Cardiac muscle cell (in vitro differentiated cells and primary cell): ENCODE measurements at regions not wholly inside any gene's neighbourhood (a gene's known extent, or its start where the extent isn't known, plus 50 kb on each side); places are given as distances from the start of the nearest gene placed in this dataset.

Experiments
- DNase-seq, 2 donors: peaks; one replicate each; pipeline versions ENCODE4 v3.0.0 to v3.0.0-alpha.2; 2010 to 2017; ENCODE audit warnings: low read depth in 1 of 2, low spot score in 1 of 2
- H3K27ac ChIP-seq: fragments of 200-600 bp; sonication (generic); 2 replicates; pipeline ENCODE4 v1.5.1; 2016
- H3K27me3 ChIP-seq: fragments of 200-600 bp; sonication (generic); 2 replicates; pipeline ENCODE4 v1.6.0; 2016; ENCODE audit warnings: control low read depth
- H3K36me3 ChIP-seq: fragments of 200-600 bp; sonication (generic); 2 replicates; pipeline ENCODE4 v1.5.1; 2016; ENCODE audit warnings: control low read depth
- H3K4me1 ChIP-seq: fragments of 200-600 bp; sonication (generic); 2 replicates; pipeline ENCODE4 v1.8.1; 2017; ENCODE audit warnings: low read depth, mild to moderate bottlenecking, mixed run types
- H3K4me3 ChIP-seq: fragments of 200-600 bp; sonication (generic); 2 replicates; pipeline ENCODE4 v1.5.1; 2016; ENCODE audit warnings: mild to moderate bottlenecking
- H3K9me3 ChIP-seq: fragments of 200-600 bp; sonication (generic); 2 replicates; pipeline ENCODE4 v1.5.1; 2017; ENCODE audit warnings: low read depth, mild to moderate bottlenecking, control low read depth
- TF ChIP-seq, protein P1 (sequence below): IDR thresholded peaks from 2 replicates; pipeline ENCODE4 v1.5.1; 2012; ENCODE audit warnings: low read depth, mild to moderate bottlenecking, low read length

DNA sequence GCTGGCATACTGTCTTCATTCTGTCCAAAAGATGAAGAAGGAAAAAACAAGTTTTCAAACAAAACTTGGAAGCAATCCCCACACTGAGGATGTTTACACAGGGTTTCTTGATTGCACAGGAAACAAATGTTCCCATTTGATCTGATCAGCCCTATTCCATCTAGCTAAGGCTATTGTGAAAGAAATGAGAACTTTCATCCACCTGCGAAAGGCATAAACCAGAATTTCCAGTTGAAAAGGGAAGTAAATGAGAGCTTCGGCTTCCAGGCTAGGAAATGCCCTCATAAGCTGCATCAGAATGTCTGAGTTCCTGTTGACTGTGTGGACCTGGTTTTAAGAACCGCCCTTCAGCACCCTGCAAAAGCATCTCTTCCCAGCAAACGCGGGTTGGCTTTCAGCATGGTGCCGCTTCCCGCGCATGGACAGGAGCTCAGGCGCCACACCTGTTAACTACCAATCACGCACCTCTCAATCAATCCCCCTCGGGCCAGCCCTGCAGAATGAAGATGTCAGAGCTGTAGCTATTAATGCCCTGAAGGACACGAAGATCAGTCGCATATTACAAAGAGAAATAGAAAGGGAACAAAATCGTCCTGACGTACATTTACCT is 850.4 kb downstream of the GALR1 start:
- Histone ChIP-seq H3K27ac (no peak overlapping the region), H3K4me3 (no peak overlapping the region), H3K4me1 (no peaks in the 10 kb centered on the region), H3K36me3 (no peaks in the 10 kb centered on the region), H3K9me3 (no peaks in the 10 kb centered on the region), H3K27me3 (no peaks in the 10 kb centered on the region)
- no peak for DNase-seq
- TF ChIP-seq, protein P1, sequence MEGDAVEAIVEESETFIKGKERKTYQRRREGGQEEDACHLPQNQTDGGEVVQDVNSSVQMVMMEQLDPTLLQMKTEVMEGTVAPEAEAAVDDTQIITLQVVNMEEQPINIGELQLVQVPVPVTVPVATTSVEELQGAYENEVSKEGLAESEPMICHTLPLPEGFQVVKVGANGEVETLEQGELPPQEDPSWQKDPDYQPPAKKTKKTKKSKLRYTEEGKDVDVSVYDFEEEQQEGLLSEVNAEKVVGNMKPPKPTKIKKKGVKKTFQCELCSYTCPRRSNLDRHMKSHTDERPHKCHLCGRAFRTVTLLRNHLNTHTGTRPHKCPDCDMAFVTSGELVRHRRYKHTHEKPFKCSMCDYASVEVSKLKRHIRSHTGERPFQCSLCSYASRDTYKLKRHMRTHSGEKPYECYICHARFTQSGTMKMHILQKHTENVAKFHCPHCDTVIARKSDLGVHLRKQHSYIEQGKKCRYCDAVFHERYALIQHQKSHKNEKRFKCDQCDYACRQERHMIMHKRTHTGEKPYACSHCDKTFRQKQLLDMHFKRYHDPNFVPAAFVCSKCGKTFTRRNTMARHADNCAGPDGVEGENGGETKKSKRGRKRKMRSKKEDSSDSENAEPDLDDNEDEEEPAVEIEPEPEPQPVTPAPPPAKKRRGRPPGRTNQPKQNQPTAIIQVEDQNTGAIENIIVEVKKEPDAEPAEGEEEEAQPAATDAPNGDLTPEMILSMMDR, result no peak

DNA sequence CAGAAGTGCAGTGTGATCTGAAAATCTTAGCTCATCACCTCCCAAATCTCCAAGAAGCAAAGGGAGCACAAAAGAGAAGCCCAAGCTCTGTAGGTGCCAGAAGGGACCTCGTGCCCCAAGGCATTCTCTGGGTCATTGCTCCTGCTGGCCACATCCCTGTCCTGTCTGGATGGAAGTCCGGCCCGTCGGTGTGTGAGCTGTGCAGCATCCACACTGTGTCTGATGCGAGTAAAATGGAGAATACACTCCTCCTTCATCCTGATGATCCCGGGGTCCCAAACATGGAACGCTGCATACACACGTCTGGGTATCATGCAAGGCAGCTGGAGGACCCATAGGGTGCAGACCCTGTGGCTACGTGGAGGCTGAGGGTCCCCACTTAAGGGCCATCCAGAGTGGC is 851.4 kb downstream of the GALR1 start:
- no peaks in the 10 kb centered on the region for H3K4me1 ChIP-seq
- no peaks in the 10 kb centered on the region for H3K27me3 ChIP-seq
- no peak overlapping the region for H3K27ac ChIP-seq
- DNase-seq, result no peak
- H3K9me3 ChIP-seq, result no peaks in the 10 kb centered on the region
- no peaks in the 10 kb centered on the region for H3K36me3 ChIP-seq
- TF ChIP-seq, protein P1, result no peak
- H3K4me3 ChIP-seq, result no peak overlapping the region

DNA sequence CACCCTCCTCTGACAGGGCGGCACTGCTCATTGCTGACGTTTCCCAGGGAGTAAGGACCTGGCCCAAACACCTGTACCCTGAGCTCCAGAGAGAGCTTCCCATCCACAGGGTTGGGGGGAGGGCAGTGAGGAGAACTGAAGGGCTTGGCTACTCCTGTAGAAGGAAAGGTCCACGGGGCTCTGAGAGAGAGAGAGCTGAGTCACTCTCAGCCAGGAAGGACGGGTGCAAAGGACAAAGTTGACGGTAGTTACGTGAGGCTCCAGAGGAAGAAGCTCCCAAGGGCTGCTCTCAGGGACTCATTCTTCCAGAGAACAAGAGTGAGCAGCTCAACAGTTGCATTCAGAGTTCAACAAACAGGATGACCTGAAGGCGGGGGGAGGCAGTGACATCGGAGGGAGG is 852.5 kb downstream of the GALR1 start:
- no peaks in the 10 kb centered on the region for H3K4me1 ChIP-seq
- no peak overlapping the region for H3K4me3 ChIP-seq
- no peaks in the 10 kb centered on the region for H3K9me3 ChIP-seq
- no peaks in the 10 kb centered on the region for H3K36me3 ChIP-seq
- H3K27ac ChIP-seq, result no peak overlapping the region
- H3K27me3 ChIP-seq, result no peaks in the 10 kb centered on the region
- DNase-seq, result no peak
- TF ChIP-seq, protein P1, result no peak

DNA sequence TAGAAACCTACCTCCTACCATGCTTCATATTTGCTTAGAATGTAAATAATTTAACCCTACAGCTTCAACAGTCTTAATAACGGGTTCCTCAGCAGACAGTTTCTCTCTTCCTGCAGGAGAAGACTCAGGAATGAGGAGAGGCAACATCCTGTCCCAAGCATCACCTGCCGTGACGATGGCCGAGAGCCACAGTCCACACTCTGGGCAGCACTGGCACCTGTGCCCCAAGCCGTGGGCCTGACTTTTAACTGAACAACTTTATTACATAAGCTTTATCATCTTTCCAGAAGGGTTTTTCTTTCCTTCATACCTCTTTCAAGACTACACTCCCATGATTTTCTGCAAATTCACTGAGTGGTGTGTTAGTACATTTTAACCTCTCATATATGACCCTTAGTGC is 856.0 kb downstream of the GALR1 start:
- H3K27ac ChIP-seq, result no peak overlapping the region
- H3K27me3 ChIP-seq, result no peaks in the 10 kb centered on the region
- DNase-seq, result no peak
- TF ChIP-seq, protein P1, result no peak
- H3K4me3 ChIP-seq, result no peak overlapping the region
- H3K4me1 ChIP-seq, result no peaks in the 10 kb centered on the region
- H3K9me3 ChIP-seq, result no peaks in the 10 kb centered on the region
- no peaks in the 10 kb centered on the region for H3K36me3 ChIP-seq

DNA sequence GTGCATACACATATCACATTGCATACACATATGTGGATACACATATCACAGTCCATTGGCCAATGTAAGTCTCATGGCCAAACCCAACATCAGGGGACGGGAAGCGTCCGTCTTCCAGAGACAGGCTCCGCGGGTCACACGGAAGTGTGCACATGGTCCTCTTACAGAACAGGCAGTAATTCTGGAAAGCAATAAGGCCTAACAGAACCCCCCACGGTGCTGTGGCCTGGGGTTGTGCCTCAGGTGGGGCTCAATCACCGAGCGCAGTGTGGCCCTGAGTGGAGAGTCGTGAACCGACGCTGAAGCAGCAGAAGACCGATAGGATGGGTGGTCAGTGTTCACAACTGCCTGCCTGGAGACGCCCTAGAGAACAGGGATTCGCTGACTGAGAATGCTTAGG is 857.3 kb downstream of the GALR1 start:
- Histone ChIP-seq H3K27ac (no peak overlapping the region), H3K27me3 (no peaks in the 10 kb centered on the region), H3K4me1 (no peaks in the 10 kb centered on the region), H3K9me3 (no peaks in the 10 kb centered on the region), H3K4me3 (no peak overlapping the region), H3K36me3 (no peaks in the 10 kb centered on the region)
- DNase-seq, result no peak
- TF ChIP-seq, protein P1, result no peak

DNA sequence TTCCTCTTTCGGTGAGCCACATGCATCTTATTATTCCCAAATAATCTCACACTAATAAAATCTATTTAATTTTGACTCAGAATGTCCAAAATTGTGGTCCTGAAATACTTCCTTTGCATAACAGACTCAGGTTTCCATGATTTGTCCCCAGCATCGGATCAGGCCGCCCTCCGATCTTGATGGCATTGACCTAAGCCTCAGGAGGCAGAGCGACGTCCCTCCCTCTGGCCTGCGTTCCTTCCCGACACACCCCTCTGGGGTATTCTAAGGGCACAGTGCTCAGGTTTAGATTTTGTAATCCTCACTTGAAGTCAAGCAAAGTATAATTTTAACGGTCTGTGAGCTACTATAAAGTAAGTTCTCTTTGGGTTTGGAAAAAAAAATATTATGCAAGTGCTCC is 857.7 kb downstream of the GALR1 start:
- no peaks in the 10 kb centered on the region for H3K36me3 ChIP-seq
- no peak overlapping the region for H3K27ac ChIP-seq
- no peaks in the 10 kb centered on the region for H3K9me3 ChIP-seq
- no peak overlapping the region for H3K4me3 ChIP-seq
- H3K4me1 ChIP-seq, result no peaks in the 10 kb centered on the region
- DNase-seq, result no peak
- H3K27me3 ChIP-seq, result no peaks in the 10 kb centered on the region
- TF ChIP-seq, protein P1, result no peak
